GM18505 (cell line): ENCODE measurements at regions not wholly inside any gene's neighbourhood (a gene's known extent, or its start where the extent isn't known, plus 50 kb on each side); places are given as distances from the start of the nearest gene placed in this dataset.
"Not testable (repeated sequence)": the region's sequence is repeated elsewhere in the genome, so short reads cannot be mapped to it uniquely, and the experiment has no call there.

Source experiments
- ATAC-seq: cut with Tn5 transposase; IDR thresholded peaks from one replicate; pipeline ENCODE4 v1.9.1; 2021; ENCODE audit not compliant: unreplicated experiment
- POLR2A ChIP-seq: IDR thresholded peaks from 4 replicates; pipeline ENCODE4 v1.6.1; 2011; ENCODE audit warnings: borderline replicate concordance; ENCODE audit not compliant: insufficient read depth, insufficient read length; ENCODE audit errors: extremely low read depth

DNA sequence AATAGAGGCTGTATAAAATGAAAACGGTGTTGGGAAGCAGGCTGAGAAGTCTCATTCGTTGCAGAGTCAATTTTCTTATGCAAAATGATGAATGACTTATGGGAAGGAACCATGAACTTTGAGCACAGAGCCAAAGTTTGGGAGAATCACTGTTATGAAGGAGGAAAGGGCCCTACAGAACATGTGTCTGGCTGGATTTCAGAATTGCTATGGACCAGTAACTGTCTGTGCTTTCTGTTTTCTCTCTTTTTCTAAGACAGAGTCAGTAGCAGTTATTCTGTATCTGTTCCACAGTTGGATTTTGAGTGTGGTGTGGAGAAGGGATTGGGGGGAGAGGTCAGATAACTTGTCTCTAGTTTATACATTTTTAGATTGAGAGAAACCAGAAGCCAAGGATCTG, 265.0 kb upstream of the HS3ST1 start:
- no peak for ATAC-seq
- TF ChIP-seq POLR2A = no peak

DNA sequence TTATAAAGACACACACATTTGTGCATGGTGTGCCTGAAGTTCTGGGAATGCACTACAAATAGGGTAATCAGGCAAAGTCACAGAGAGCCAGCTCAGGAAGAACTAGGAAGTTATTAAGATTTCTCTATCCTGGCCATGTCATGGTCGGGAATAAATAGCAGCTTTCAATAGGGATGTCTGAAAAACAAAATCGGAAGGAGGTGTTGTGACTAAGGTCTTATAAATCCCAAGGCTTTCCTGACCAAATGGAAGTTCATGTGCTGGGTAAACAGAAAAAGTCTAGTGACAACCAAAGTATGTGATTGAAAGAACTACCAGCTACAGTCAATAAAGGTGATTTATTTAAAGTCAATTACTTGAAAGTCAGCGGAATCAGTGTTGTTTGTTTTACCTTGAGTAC, 262.5 kb upstream of the HS3ST1 start:
- TF ChIP-seq POLR2A = no peak
- ATAC-seq = no peak

DNA sequence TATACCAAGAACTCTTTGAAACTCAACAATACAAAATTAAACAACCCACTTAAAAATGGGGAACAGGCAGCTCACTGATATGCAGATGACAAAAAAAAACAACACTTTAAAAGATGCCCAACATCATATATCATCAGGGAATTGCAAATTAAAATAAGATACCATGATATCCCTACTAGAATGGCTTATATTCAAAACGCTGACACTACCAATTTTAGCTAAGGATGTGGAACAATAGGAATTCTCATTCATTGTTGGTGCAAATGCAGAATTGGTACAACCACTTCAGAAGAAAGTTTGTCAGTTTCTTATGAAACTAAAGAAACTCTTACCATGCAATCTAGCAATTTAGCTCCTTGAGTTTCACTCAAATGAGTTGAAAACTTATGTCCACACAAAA, 259.0 kb upstream of the HS3ST1 start:
- no peak for ATAC-seq
- TF ChIP-seq POLR2A = no peak

DNA sequence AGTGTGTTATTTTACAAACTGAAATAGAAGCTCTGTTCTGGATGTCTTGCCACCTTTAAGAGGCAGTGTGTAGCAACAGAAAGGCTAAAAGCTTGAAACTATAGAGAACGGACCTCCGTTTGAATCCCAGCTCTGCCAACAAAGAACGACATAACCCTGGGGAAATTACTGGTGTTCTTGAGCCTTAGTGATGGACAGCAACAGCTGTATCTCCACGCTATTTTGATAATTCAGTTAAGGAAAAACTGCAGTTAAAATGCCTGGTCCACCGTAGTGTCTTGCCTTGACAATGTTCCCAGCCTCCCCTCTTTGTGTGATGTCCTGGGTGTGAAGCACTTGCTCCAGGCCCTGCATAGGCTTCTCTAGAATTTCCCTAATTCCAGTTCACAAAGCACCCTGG, 256.8 kb upstream of the HS3ST1 start:
- TF ChIP-seq POLR2A = no peak
- no peak for ATAC-seq

DNA sequence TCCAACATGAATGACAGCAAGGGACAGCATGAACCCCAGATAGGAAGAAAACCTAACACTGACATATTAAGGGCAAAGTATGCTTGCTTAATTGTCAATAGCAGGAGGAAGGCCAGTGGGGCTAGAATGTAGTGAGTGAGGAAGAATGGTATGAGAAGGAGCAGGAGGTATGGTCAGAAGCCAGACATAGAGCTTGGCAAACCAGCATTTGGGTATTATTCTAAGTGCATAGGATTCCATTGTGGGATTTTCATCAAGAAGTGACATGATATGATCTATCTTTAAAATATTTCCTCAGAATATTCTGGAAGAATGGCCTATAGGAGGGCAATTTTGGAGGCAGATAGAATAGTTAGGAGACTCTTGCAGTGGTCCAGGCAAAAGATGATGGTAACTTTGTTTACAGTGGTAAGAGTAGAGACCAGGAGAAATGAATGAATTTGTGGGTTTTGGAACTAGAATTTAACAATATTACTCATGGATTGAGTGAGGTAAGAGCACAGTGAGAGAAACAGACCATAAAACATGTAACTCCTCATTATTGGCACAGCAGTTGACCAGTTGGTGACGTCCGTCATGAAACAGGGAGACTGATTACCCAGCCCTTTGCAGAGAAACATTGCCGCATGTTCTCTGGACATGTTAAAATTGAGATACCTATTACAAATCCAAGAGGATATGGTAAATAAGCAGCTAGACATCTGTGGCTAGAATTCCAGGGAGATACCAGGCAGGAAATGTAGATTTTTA, 246.5 kb upstream of the HS3ST1 start:
- no peak for ATAC-seq
- no peak for TF ChIP-seq POLR2A

DNA sequence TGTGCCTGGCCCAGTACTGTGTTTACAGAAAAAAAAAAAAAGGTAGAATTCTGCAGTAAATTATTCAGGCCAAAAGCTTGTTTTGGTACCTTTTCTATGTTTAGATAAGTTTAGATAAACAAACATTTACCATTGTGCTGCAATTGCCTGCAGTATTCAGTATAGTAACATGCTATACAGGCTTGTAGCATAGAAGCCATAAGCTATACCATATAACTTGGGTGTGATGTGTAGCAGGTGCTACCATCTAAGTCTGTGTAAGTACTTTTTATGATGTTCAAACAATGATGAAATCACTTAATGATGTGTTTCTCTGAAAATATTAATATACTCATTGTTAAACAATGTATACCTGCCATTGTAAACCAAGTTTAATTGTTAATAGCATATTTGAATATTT, 241.6 kb upstream of the HS3ST1 start:
- no peak for ATAC-seq
- TF ChIP-seq POLR2A = no peak

DNA sequence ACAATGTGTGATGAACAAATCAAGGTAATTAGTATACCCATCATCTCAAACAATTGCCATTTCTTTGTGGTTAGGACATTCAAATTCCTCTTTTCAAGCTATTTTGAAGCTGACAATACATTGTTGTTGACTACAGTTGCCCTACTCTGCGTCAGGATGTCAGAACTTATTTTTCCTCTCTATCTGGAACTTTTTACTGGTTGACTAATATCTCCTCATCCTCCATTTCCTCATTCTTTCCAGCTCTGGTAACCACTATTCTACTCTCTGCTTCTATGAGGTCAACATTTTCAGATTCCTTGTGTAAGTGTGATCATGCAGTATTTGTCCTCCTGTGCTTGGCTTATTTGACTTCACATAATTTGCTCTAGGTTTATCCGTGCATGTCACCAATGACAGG, 240.5 kb upstream of the HS3ST1 start:
- TF ChIP-seq POLR2A = no peak

DNA sequence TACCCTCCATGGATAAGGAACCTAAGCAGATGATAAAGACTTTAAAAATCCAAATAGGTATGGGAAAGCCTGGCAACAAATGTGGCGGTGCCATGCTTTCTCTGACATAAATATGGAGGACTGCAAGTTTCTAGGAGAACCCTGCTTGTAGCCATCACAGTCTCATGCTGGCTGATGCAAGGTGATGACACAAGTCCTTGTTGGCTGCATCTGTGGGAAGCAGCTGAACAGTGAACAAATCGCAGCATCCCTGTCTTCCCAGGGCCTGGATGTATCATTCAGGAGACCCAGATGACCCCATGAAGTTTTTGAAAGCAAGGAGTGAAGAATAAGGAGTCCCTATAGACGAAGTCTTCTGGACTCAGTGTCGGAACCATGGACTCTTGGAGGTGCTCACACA, 234.4 kb upstream of the HS3ST1 start:
- no peak for TF ChIP-seq POLR2A
- no peak for ATAC-seq

More for the DNA sequence above, 240.5 kb upstream of the HS3ST1 start:
- ATAC-seq = no peak

DNA sequence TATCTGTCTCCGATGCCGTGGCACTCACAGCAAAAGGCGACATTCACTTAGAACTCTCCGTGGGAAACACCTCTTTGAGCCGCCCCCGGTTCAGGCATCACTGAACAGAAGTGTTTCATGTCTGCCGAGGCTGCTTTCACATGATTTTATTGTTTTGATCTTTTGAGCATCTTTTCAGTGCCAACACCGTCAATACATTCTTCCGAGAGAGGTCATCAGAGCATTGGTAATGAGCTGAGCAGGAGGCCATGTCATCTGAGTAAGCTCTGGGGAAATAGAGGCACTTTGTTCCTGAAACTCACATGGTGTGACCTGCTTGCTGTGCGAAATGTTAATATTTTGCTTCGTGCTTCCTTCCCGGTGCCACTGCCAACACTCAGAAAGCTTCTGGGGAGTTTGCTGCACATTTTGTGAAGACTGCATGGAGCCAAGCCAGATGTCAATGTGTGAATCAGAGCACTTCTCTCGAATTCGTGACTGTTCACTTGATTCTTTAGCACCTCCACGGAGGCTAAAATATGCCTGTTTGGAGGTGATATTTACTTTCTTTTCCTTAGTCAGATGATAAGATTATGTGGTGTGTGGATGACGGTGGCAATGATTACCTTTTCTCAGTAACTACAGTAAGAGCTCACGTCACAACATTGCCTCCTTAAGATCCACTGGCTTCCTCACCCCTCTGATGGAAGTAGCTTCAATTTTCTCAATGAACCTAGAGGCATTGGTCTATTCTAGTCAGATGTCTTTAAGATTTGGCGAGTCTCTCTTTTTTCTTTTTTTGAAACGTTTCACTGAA, 222.3 kb upstream of the HS3ST1 start:
- no peak for TF ChIP-seq POLR2A
- no peak for ATAC-seq

DNA sequence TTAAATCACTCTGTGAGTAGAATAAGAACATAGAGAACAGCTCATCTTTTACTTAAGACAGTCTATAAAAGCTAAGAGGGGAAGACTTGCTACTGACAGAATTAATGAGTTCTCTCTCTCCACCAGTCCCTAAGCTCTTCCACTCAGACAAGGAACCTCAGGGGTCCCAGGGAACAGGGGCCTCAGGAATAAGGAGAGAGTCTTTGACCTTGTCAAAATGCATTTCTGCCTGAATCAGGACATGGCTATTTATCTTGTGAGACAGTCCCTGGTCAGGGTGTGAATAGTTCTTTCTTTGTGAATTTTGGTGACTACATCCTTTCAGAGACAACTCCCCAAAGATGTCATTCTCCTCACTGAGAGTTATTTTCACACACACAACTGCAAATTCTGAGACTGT, 218.7 kb upstream of the HS3ST1 start:
- no peak for ATAC-seq
- no peak for TF ChIP-seq POLR2A

DNA sequence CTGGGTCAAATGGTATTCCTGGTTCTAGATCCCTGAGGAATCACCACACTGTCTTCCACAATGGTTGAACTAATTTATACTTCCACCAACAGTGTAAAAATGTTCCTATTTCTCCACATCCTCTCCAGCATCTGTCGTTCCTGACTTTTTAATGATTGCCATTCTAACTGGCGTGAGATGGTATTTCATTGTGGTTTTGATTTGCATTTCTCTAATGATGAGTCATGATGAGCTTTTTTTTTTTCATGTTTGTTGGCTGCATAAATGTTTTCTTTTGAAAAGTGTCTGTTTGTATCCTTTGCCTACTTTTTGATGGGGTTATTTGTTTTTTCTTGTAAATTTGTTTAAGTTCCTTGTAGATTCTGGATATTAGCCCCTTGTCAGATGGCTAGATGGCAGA, 214.4 kb upstream of the HS3ST1 start:
- not testable (repeated sequence) for ATAC-seq

DNA sequence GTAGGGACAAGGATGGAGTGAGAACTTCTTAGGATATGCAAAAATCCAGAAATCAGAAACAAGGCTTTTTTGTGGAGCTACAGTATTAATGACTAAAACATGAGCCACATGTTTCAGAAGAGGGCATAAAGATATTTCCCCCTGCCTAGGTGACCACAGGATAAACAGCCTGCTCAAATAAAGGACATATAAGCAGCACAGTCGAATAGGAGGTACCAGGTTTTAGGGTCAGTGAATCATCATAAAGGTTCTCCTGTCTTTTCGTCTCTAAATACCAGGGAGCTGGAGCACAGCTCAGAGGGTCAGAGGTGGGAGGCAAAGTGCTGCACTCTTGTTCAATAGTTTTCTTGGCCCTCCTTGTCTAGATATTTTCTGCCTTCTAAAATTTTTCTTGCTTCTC, 211.9 kb upstream of the HS3ST1 start:
- no peak for ATAC-seq
- no peak for TF ChIP-seq POLR2A

DNA sequence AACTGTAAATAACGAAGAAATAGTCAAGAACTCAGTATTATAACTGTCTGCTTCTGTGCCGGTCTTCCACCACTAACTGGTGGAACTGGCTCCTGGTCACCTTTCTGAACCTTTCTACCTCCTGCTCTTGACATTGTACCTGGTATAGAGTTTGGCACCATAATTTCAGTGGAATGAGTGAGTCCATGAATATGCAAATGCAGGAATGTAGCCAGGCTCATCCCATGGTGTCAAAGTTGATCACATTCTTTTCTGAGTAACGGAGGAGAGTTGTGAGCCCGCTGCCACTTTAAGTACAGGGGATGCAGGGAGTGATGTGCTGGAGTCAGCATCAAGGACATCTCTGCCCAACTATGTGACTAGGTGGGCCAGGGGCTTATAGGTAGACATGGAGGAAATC, 207.9 kb upstream of the HS3ST1 start:
- TF ChIP-seq POLR2A = no peak
- no peak for ATAC-seq

DNA sequence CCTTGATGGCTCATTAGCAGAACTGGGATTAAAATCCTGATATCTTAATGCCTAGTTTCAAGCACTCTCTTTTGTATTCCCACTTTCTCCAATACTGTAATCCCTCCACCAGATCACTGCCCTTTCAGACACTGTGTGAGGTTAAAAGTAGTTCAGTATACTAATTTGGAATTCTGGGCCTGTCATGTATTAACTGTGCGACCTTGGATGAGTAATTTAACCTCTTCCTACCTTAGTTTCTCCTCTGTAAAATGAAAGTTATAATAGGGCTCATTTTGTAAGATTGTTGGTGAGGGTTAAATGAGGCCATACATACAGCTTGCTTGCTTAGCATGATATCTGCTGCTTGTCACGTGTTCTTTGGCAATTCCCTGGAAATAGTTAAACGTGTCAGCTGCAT, 207.3 kb upstream of the HS3ST1 start:
- no peak for ATAC-seq
- TF ChIP-seq POLR2A = no peak

DNA sequence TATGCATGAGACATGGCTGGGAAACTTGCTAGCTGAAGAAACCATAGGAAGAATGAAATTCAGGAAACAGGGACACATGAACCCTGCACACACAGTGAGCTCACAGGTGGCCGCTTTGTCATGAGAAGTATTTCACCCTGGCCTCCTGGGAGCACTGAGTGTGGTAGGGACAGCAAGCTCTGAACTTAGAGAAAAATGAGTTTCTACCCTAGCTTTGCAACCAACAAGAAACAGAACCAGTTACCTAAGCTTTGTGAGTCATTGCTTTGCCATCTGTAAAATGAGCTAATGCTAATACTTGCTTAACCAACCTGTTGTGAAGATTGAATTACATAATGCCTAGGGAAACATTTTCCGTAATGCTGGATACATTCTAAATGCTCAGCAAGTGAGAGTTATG, 206.6 kb upstream of the HS3ST1 start:
- ATAC-seq = no peak
- no peak for TF ChIP-seq POLR2A

DNA sequence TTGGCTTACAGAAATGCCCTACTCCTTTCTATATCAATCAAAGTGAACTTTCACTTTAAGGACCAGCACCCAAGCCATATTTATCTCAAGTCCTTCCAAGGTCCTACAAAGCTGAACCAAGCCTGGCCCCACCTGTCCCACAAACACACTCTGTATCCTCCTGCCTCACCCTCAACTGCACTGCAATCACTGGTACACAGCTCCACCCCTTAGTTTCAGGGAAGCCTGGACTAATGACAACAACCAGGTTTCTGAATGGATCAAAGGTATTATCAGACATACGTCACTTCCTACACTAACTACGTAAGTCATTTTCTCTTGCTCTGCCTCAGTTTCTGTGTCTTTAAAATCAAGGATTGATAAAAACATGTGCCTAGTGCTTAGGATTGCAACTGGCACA, 205.6 kb upstream of the HS3ST1 start:
- ATAC-seq = no peak
- no peak for TF ChIP-seq POLR2A
